HL-60 (cell line): ENCODE measurements at regions not wholly inside any gene's neighbourhood (a gene's known extent, or its start where the extent isn't known, plus 50 kb on each side); places are given as distances from the start of the nearest gene placed in this dataset.

Experiments
- DNase-seq, 2 experiments: peaks; one replicate each; pipeline ENCODE4 v3.0.0-alpha.2; 2010 to 2020; ENCODE audit warnings: low read depth in 1 of 2, low spot score in 1 of 2
- H3K27ac ChIP-seq: fragments of 250-450 bp; sonication (Bioruptor Pico); replicated peaks from 2 replicates; pipeline ENCODE4 v1.5.1; 2020; ENCODE audit warnings: mild to moderate bottlenecking, moderate library complexity
- H3K27me3 ChIP-seq: fragments of 250-450 bp; sonication (Bioruptor Pico); 2 replicates; pipeline ENCODE4 v1.5.1; 2021; ENCODE audit warnings: mild to moderate bottlenecking, moderate library complexity; ENCODE audit not compliant: insufficient read depth, poor library complexity, severe bottlenecking
- H3K4me3 ChIP-seq: replicated peaks from 2 replicates; pipeline ENCODE4 v1.5.1; 2011; ENCODE audit warnings: mild to moderate bottlenecking, control low read depth, low read length; ENCODE audit not compliant: insufficient read depth
- GABPA ChIP-seq: IDR thresholded peaks from 2 replicates; pipeline ENCODE4 v1.6.1; 2012; ENCODE audit warnings: low read depth
- POLR2AphosphoS5 ChIP-seq: IDR thresholded peaks from 2 replicates; pipeline ENCODE4 v1.6.1; 2012; ENCODE audit warnings: low read depth
- SPI1 ChIP-seq: IDR thresholded peaks from 2 replicates; pipeline ENCODE4 v1.6.1; 2012; ENCODE audit warnings: low read depth, mild to moderate bottlenecking, borderline replicate concordance
- TF ChIP-seq, protein P1 (sequence below): IDR thresholded peaks from one replicate; pipeline ENCODE4 v1.5.1; 2011; ENCODE audit warnings: low read length, control low read depth, inconsistent platforms; ENCODE audit not compliant: insufficient read depth
- TF ChIP-seq, protein P2 (sequence below): IDR thresholded peaks from 2 replicates; pipeline ENCODE4 v1.6.1; 2012; ENCODE audit warnings: low read depth; ENCODE audit not compliant: insufficient replicate concordance

DNA sequence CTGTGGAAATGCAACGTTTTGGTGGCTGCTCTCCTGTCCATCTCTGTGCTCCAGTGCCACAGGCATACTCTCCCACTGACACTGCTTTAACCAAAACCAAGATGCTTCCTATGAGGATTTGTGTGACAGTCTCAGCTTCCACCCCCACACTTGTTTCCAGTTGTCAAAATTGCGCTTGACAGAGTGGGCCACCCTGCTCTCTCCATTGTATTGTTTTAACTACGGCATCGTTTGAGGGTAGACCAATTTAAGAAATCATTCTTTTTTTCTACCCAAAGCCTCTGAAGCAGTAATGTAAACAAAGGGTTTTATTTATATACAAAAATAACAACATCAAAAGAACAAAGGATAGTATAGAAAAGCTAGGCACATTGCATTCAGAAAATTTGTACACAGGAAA lies 178.0 kb downstream of the INHBA start:
- DNase-seq: no peak
- Histone ChIP-seq H3K4me3 (no peak overlapping the region), H3K27me3 (no peaks in the 10 kb centered on the region), H3K27ac (no peak overlapping the region)
- TF ChIP-seq GABPA (no peak), SPI1 (no peak), POLR2AphosphoS5 (no peak)
- TF ChIP-seq, protein P1, sequence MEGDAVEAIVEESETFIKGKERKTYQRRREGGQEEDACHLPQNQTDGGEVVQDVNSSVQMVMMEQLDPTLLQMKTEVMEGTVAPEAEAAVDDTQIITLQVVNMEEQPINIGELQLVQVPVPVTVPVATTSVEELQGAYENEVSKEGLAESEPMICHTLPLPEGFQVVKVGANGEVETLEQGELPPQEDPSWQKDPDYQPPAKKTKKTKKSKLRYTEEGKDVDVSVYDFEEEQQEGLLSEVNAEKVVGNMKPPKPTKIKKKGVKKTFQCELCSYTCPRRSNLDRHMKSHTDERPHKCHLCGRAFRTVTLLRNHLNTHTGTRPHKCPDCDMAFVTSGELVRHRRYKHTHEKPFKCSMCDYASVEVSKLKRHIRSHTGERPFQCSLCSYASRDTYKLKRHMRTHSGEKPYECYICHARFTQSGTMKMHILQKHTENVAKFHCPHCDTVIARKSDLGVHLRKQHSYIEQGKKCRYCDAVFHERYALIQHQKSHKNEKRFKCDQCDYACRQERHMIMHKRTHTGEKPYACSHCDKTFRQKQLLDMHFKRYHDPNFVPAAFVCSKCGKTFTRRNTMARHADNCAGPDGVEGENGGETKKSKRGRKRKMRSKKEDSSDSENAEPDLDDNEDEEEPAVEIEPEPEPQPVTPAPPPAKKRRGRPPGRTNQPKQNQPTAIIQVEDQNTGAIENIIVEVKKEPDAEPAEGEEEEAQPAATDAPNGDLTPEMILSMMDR: no peak
- TF ChIP-seq, protein P2, sequence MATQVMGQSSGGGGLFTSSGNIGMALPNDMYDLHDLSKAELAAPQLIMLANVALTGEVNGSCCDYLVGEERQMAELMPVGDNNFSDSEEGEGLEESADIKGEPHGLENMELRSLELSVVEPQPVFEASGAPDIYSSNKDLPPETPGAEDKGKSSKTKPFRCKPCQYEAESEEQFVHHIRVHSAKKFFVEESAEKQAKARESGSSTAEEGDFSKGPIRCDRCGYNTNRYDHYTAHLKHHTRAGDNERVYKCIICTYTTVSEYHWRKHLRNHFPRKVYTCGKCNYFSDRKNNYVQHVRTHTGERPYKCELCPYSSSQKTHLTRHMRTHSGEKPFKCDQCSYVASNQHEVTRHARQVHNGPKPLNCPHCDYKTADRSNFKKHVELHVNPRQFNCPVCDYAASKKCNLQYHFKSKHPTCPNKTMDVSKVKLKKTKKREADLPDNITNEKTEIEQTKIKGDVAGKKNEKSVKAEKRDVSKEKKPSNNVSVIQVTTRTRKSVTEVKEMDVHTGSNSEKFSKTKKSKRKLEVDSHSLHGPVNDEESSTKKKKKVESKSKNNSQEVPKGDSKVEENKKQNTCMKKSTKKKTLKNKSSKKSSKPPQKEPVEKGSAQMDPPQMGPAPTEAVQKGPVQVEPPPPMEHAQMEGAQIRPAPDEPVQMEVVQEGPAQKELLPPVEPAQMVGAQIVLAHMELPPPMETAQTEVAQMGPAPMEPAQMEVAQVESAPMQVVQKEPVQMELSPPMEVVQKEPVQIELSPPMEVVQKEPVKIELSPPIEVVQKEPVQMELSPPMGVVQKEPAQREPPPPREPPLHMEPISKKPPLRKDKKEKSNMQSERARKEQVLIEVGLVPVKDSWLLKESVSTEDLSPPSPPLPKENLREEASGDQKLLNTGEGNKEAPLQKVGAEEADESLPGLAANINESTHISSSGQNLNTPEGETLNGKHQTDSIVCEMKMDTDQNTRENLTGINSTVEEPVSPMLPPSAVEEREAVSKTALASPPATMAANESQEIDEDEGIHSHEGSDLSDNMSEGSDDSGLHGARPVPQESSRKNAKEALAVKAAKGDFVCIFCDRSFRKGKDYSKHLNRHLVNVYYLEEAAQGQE: no peak

DNA sequence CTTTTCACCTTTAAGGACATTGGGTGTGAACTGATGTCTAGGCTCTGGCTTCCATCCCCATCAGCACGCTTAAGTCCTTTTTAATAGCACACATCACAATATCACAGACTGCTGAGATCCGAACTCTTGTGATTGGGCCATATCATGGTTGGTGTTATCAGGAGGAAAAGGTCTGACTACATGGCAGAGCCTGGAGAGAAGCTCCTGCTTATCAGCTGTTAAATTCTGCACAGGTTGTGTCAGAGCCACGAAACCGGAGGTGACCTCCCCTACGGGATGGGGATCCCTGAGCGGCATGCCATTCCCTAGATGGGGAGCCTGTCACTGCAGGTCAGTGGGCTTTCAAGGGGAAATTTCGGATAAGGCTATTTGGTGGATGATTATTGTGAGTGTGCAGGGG lies 182.4 kb downstream of the INHBA start:
- H3K27ac ChIP-seq: no peak overlapping the region
- no peaks in the 10 kb centered on the region for H3K27me3 ChIP-seq
- DNase-seq: no peak
- H3K4me3 ChIP-seq: no peak overlapping the region
- no peak for TF ChIP-seq POLR2AphosphoS5
- TF ChIP-seq, protein P2: no peak
- no peak for TF ChIP-seq SPI1
- TF ChIP-seq, protein P1: no peak
- no peak for TF ChIP-seq GABPA

DNA sequence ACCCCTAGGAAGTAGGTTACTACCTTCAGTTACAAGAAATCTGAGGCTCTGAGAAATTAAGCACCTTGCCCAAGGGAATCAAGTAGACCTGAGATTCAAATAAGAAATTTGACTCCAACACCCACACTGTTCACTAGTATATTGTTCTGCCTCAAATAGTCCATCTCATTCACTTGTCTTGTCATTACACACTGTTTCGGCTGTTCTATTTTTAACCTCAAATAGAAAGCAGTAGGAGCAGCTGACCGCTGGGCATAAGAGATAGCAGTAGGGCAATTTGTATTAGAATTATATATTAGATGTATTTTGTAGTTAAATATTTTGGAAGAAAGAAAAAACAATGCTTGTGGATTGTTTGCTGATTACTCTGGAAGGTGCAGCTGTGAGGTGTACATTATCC lies 185.1 kb downstream of the INHBA start:
- DNase-seq: no peak
- Histone ChIP-seq H3K27ac (no peak overlapping the region), H3K27me3 (no peaks in the 10 kb centered on the region), H3K4me3 (no peak overlapping the region)
- TF ChIP-seq POLR2AphosphoS5 (no peak), SPI1 (no peak), GABPA (no peak)
- TF ChIP-seq, protein P1: no peak
- TF ChIP-seq, protein P2: no peak
